Esophagus muscularis mucosa (tissue), 4 donors: ENCODE measurements at regions not wholly inside any gene's neighbourhood (a gene's known extent, or its start where the extent isn't known, plus 50 kb on each side); places are given as distances from the start of the nearest gene placed in this dataset.

ENCODE experiments used
- DNase-seq: peaks from one replicate; pipeline ENCODE4 v3.0.0-alpha.2; 2017; ENCODE audit errors: extremely low spot score
- H3K27ac ChIP-seq, 4 donors: fragments of 200-600 bp; sonication (generic); replicated peaks in 1 of 4; 1 replicate in 3 of 4; 2 replicates in 1 of 4; pipeline ENCODE4 v1.5.1; 2016 to 2019; ENCODE audit warnings: mild to moderate bottlenecking in 1 of 4
- H3K27me3 ChIP-seq, 4 donors: fragments of 200-600 bp; sonication (generic); one replicate each; pipeline versions ENCODE4 v1.5.1 to v1.6.0; 2016 to 2019
- H3K36me3 ChIP-seq, 4 donors: fragments of 200-600 bp; sonication (generic); one replicate each; pipeline ENCODE4 v1.5.1; 2016 to 2019
- H3K4me1 ChIP-seq, 4 donors: fragments of 200-600 bp; sonication (generic); one replicate each; pipeline ENCODE4 v1.5.1; 2016 to 2019
- H3K4me3 ChIP-seq, 4 donors: fragments of 200-600 bp; sonication (generic); 1 replicate in 2 of 4; 2 replicates in 2 of 4; pipeline ENCODE4 v1.5.1; 2016 to 2019; ENCODE audit warnings: mild to moderate bottlenecking in 4 of 4, moderate library complexity in 1 of 4
- H3K9me3 ChIP-seq, 4 donors: fragments of 200-600 bp; sonication (generic); 1 replicate in 3 of 4; 2 replicates in 1 of 4; pipeline ENCODE4 v1.5.1; 2016 to 2019
- EP300 ChIP-seq: sonication (generic); formaldehyde crosslinking; IDR thresholded peaks from one replicate; pipeline ENCODE4 v1.6.1; 2017; ENCODE audit warnings: antibody characterized with exemption
- POLR2A ChIP-seq: fragments of 450-650 bp; IDR thresholded peaks from one replicate; pipeline ENCODE4 v1.6.1; 2017; ENCODE audit warnings: antibody characterized with exemption, moderate library complexity, mild to moderate bottlenecking, low read depth
- POLR2AphosphoS5 ChIP-seq, 2 donors: sonication (generic); formaldehyde crosslinking; IDR thresholded peaks; one replicate each; pipeline ENCODE4 v1.6.1; 2017; ENCODE audit warnings: antibody characterized with exemption in 2 of 2
- WGBS: methylation state at CpG from one replicate; pipeline ENCODE4 v1.1.5; 2018; 5-methylcytosine and 5-hydroxymethylcytosine counted together
- intact Hi-C: fragments of 100-400 bp; cut with DNase I; formaldehyde crosslinking; loops from one replicate; pipeline ENCODE4 v1.15.1; 2023
- TF ChIP-seq, protein P1 (sequence below), 3 experiments: fragments of 200-600 bp in 2 of 3; fragments of 450-650 bp in 1 of 3; sonication (generic) in 2 of 3; IDR thresholded peaks; one replicate each; pipeline ENCODE4 v1.5.1; 2017 to 2019; ENCODE audit warnings: antibody characterized with exemption in 3 of 3, mild to moderate bottlenecking in 2 of 3, moderate library complexity in 1 of 3

- intact Hi-C loops, result no loop called here
- Histone ChIP-seq H3K4me3 (no peak overlapping the region), H3K27ac (no peak overlapping the region), H3K4me1 (no peaks in the 10 kb centered on the region), H3K9me3 (peaks cover 0 to 19% (median 17%) of the 10 kb centered on the region in 4 donors), H3K27me3 (peaks cover 0 to 3% (median 0%) of the 10 kb centered on the region in 4 donors), H3K36me3 (no peaks in the 10 kb centered on the region)
- 76% methylated on average over 5 of the region's 5 CpGs for WGBS
- TF ChIP-seq, protein P1, sequence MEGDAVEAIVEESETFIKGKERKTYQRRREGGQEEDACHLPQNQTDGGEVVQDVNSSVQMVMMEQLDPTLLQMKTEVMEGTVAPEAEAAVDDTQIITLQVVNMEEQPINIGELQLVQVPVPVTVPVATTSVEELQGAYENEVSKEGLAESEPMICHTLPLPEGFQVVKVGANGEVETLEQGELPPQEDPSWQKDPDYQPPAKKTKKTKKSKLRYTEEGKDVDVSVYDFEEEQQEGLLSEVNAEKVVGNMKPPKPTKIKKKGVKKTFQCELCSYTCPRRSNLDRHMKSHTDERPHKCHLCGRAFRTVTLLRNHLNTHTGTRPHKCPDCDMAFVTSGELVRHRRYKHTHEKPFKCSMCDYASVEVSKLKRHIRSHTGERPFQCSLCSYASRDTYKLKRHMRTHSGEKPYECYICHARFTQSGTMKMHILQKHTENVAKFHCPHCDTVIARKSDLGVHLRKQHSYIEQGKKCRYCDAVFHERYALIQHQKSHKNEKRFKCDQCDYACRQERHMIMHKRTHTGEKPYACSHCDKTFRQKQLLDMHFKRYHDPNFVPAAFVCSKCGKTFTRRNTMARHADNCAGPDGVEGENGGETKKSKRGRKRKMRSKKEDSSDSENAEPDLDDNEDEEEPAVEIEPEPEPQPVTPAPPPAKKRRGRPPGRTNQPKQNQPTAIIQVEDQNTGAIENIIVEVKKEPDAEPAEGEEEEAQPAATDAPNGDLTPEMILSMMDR (IDR thresholded peaks at IDR 0.05), result no peak
- TF ChIP-seq EP300 (no peak), POLR2A (no peak), POLR2AphosphoS5 (IDR thresholded peaks at IDR 0.05) (no peak)
- peak; percentile 87 for DNase-seq
Measured at GRCh38 chr15:96524676-96525417, 194.3 kb downstream of the NR2F2 start.

GRCh38 chr15:96535148-96535547, 204.6 kb downstream of the NR2F2 start:
- TF ChIP-seq POLR2AphosphoS5 (IDR thresholded peaks at IDR 0.05), result no peak
- TF ChIP-seq POLR2A, result no peak
- no peak for TF ChIP-seq EP300
- H3K27ac ChIP-seq, result no peak overlapping the region
- H3K27me3 ChIP-seq, result no peaks in the 10 kb centered on the region
- intact Hi-C loops, result no loop called here
- H3K36me3 ChIP-seq, result no peaks in the 10 kb centered on the region
- H3K4me1 ChIP-seq, result no peaks in the 10 kb centered on the region
- DNase-seq, result no peak
- 81% methylated on average over 4 of the region's 4 CpGs for WGBS
- H3K9me3 ChIP-seq, result no peaks in the 10 kb centered on the region
- no peak overlapping the region for H3K4me3 ChIP-seq

DNA sequence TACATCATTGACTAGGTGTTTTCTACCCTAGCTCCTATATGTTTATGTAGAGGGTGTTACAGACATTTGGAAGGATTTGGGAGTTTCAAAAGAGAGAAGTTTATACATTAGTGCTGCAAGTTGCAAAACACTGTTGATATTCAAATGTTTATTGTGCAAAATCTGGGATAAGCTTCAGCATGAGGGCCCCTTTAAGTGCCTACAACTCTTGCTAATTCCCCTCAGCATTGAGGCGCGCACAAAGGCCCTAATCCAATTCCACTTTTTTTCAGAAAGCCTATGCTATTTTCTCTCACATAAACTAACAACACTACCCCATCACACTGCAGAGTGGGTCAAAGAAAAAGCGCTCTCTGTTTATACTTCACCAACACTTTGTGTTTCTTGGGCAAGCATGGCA, 208.0 kb downstream of the NR2F2 start:
- no peak for DNase-seq
- Histone ChIP-seq H3K4me3 (no peak overlapping the region), H3K36me3 (no peaks in the 10 kb centered on the region), H3K4me1 (no peaks in the 10 kb centered on the region), H3K27me3 (no peaks in the 10 kb centered on the region), H3K9me3 (no peaks in the 10 kb centered on the region), H3K27ac (no peak overlapping the region)
- intact Hi-C loops, result no loop called here
- TF ChIP-seq, protein P1 (IDR thresholded peaks at IDR 0.05), result no peak
- TF ChIP-seq EP300, result no peak
- TF ChIP-seq POLR2AphosphoS5 (IDR thresholded peaks at IDR 0.05), result no peak
- TF ChIP-seq POLR2A, result no peak
- WGBS, result 98% methylated on average over 3 of the region's 3 CpGs

GRCh38 chr15:96540283-96540682, 209.8 kb downstream of the NR2F2 start:
- H3K27ac ChIP-seq, result no peak overlapping the region
- TF ChIP-seq, protein P1 (IDR thresholded peaks at IDR 0.05), result no peak
- no peak for TF ChIP-seq POLR2AphosphoS5 (IDR thresholded peaks at IDR 0.05)
- TF ChIP-seq POLR2A, result no peak
- TF ChIP-seq EP300, result no peak
- H3K4me3 ChIP-seq, result no peak overlapping the region
- no peak for DNase-seq
- intact Hi-C loops, result no loop called here
- no peaks in the 10 kb centered on the region for H3K9me3 ChIP-seq
- no peaks in the 10 kb centered on the region for H3K27me3 ChIP-seq
- 94% methylated on average over 7 of the region's 7 CpGs for WGBS
- H3K36me3 ChIP-seq, result no peaks in the 10 kb centered on the region
- no peaks in the 10 kb centered on the region for H3K4me1 ChIP-seq

GRCh38 chr15:96542130-96542770, 211.8 kb downstream of the NR2F2 start:
- H3K27me3 ChIP-seq, result no peaks in the 10 kb centered on the region
- 99% methylated on average over 4 of the region's 4 CpGs for WGBS
- DNase-seq, result no peak
- H3K27ac ChIP-seq, result no peak overlapping the region
- no peaks in the 10 kb centered on the region for H3K4me1 ChIP-seq
- TF ChIP-seq EP300, result no peak
- TF ChIP-seq POLR2A, result no peak
- TF ChIP-seq, protein P1 (IDR thresholded peaks at IDR 0.05), result no peak
- TF ChIP-seq POLR2AphosphoS5 (IDR thresholded peaks at IDR 0.05), result no peak
- H3K4me3 ChIP-seq, result no peak overlapping the region
- no peaks in the 10 kb centered on the region for H3K36me3 ChIP-seq
- no peaks in the 10 kb centered on the region for H3K9me3 ChIP-seq
- intact Hi-C loops, result no loop called here
